Activated CD4-positive, alpha-beta T cell treated with anti-CD3 and anti-CD28 coated beads for 48 hours (primary cell): ENCODE measurements at regions not wholly inside any gene's neighbourhood (a gene's known extent, or its start where the extent isn't known, plus 50 kb on each side); places are given as distances from the start of the nearest gene placed in this dataset.
"Not testable (repeated sequence)": the region's sequence is repeated elsewhere in the genome, so short reads cannot be mapped to it uniquely, and the experiment has no call there.

ENCODE experiments used
- DNase-seq: peaks from one replicate; pipeline ENCODE4 v3.0.0-alpha.2; 2020

DNA sequence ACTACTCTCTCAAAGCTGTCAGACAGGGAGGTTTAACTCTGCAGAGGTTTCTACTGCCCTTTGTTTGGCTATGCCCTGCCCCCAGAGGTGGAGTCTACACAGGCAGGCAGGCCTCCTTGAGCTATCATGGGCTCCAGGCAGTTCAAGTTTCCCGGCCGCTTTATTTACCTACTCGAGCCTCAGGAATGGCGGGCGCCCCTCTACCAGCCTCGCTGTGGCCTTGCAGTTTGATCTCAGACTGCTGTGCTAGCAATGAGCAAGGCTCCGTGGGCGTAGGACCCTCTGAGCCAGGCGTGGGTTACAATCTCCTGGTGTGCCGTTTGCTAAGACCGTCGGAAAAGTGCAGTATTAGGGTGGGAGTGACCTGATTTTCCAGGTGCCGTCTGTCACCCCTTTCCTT lies 124.3 kb downstream of the PTCHD1 start:
- DNase-seq, result not testable (repeated sequence)

DNA sequence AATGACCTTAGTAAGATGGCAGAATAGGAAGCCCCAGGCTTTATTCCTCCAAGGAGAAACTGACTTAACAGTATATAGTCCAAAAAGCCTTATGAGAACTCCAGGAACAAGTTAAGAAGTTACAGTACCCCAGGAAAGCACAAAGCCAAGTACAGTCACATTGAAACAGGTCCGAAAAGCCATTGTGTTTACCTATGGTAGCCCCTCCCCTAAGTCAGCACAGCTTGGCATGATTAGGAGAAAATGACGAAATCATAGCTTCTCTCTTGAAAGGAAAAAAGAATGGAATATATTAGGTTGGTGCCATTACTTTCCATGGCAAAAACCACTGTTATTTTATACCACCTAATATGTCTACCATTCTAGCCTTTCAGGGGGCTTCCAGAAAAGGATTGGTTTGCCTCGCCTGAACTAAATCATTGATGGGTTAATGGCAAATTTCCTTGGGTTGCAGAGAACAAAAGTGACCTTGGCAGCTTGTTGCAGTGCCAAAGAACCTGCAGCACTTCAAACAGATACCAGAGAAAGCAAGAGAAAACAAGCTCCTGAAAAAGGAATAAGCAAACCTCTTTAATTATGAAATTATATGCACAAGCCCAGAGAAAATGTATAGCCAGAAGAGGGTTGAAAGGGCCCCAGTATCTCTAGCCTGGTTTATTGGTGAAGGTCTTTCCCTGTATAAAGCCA lies 130.6 kb downstream of the PTCHD1 start:
- no peak for DNase-seq

DNA sequence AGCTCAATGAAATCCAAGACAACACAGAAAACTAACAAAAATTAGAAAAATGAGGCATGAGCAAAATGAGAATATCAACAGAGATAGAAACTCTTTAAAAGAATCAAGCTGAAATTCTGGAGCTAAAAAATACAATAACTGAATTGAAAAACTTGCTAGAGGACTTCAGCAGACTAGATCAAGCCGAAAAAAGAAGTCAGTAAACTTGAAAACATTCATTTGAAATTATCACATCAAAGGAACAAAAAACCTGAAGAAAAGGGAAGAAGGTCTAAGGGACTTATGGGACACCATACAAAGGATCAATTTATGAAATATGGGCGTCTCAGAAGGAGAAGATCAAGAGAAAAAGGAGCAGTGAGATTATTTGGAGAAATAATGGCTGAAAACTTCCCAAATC lies 131.3 kb downstream of the PTCHD1 start:
- DNase-seq, result no peak

DNA sequence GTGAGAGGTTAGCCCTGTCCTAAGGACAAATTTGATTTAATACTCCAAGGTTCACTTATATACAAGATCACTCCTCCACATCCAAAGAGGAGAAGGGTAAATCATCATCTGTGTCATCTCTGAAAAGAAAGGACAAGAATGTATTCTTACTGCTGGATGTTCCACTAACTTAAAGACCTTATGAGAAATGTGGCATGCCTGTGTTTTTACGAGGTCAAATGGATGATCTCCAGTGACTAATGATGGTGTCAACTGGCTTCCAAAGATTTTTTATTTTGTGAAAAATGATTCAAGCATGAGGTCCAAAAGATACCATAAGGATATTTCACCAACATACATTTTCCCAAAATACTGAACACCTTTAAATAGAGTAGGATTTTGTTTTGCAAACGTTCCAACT lies 143.4 kb downstream of the PTCHD1 start:
- DNase-seq, result no peak

DNA sequence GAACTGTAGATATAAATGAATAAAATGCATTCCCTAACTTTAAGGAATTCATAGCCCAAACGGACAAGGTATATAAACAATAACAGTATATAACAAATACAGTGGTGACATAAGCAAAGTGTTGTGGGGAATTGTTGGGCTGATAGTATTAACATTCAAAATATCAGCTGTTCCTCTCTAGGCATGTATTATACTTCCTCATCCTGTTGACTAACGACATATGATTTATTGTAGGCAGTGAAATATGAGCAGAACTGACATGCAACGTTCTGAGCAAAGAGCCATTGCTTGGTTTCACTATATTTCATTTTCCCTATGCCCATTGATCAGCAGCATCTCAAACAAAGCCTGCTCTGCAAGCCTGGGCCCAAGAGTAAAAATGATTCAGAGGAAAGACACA lies 143.9 kb downstream of the PTCHD1 start:
- no peak for DNase-seq

DNA sequence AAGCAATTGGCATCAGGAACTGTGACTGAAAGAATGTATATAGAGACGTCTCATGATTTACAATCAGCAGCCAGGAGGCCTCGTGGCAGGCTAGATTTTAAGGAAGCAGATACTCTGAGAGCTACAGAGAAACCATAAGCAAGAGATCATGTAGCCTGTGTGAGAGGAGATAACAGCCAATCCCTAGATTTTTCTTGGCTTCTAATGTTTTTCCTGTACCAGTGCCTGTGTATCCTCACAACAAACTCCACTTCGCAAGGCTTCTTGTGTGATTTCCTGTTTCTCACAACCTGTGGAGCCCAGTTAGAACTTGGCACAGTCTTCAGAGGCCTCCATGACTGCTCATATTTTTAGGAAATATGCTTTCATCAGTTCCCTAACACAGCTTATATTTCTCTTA lies 147.9 kb downstream of the PTCHD1 start:
- no peak for DNase-seq

DNA sequence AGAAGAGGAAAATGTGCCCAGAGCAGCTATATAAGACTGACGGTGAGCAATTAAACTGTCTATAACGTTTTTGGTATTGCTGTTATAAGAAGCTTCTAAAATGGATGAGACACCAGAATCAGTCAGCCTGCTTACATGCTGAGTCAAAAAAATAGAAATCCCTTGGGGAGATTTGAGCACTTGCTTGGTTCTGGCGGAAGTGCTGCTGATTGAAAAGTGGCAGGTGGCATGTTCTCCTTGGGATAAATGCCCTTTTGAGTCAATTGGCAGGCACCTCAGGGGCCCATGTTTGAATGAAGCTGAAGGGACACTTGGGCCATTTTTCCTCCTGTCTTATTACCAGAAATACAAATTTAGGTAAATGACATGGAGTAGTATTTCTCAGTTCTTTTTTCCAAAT lies 148.7 kb downstream of the PTCHD1 start:
- no peak for DNase-seq

DNA sequence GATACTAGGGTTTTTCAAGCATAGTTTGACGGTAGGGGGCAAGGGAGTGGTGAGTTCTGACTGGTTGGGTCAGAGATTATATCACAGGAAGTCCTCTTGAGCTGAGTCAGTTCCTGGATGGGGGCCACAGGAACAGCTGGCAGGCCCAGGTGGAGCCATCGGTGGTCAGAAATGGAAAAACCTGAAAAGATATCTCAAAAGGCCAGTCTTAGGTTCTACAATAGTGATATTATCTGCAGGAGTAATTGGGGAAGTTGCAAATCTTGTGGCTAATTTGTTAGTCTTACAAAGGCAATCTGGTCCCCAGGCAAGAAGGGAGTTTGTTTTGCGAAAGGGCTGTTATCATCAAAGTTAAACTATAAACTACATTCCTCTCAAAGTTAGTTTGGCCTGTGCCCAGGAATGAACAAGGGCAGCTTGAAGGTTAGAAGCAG lies 159.3 kb downstream of the PTCHD1 start:
- peak; percentile 2 for DNase-seq

DNA sequence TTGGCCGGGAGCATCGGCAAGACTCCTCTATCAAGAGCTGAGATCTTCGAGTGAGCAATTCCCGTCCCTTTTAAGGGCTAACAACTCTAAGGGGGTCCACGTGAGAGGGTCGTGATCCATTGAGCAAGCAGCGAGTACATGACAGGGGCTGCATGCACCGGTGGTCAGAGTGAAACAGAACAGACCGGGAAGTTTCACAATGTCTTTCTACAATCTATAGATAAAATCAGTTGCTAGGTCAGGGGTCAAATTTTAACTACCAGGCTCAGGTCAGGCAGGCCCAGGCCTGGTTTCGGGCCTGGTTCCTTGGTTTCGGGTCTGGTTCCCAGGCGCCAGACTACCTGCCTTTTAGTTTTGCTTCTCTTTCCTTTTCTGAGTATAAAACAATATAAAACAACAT lies 160.1 kb downstream of the PTCHD1 start:
- DNase-seq, result no peak

DNA sequence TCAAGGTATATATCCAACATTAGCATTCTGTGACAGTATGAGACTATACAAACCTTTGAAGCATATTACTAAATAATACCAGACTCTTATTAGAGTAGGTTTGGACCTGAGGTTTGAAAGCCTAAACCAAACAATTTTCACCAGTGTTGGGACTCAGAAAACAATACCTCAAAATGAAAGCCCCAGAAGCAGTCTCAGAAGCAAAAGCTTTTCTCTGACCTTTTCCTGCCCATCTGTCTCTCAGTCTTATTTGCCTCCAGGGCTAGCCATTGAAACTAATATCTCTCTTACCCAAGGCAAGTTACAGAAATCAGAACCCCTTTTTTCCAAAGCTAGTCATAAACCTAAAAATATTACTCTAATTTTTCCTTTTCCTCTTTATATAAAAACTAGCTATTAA lies 163.3 kb downstream of the PTCHD1 start:
- DNase-seq, result no peak

DNA sequence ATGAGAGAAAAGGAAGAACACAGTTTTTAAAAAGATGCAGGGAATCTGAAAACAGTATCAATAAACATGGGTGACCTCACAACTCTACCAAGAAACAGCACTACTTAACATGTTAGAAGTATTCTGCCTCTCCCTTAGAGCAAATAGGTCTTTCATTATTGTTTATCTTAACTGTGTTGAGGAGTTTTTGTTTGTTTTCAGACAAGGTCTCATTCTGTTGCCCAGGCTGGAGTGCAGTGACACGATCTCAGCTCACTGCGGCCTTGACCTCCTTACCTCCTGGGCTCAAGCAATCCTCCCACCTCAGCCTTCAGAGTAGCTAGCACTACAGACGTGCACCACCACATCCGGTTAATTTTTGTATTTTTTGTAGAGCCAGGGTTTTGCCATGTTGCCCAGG lies 165.3 kb upstream of the PRDX4 start:
- no peak for DNase-seq

DNA sequence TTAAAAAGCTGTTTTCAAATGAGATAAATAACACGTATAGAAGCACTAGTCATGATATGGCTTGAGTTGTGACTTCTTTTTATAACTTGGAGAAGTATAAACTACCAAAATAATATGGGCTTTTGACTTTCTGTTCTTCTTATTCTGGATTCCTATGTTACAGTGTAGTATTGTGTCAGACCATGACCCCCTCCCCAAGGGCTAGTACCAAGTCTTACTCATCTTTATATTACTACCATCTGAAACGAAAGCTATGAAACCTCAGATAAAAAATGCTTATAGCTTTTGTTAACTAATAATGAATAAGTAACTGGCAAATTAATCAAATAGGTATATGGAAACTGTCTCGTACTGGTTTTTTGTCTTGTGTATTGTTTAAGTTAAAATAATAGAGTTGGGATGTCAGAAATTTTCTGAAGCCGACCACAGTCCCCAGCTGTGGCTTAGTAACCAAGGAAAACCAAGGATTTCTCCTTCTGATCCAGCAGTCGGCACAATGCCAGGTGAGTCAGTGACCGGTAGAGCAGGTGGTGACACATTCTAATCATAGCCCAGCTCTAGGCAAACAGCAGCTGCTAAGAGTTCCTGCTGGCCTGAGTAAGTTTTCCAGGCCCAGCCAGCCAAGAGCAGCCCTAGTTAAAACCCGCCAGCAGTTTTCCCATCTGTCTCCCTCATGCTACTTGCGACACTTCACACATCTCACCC lies 163.3 kb upstream of the PRDX4 start:
- DNase-seq, result no peak

DNA sequence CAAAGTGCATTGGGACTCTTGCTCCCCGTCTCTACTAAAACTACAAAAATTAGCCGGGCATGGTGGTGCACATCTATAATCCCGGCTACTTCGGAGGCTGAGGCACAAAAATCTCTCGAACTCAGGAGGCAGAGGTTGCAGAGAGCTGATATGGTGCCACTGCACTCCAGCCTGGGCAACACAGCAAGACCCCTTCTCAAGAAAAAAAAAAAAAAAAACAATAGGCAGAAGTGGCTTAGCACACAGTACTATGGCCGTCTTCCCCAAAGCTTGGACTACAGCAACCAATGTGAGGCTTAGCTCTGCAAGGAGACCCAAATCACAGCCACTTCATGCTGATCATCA lies 162.8 kb upstream of the PRDX4 start:
- DNase-seq, result no peak

DNA sequence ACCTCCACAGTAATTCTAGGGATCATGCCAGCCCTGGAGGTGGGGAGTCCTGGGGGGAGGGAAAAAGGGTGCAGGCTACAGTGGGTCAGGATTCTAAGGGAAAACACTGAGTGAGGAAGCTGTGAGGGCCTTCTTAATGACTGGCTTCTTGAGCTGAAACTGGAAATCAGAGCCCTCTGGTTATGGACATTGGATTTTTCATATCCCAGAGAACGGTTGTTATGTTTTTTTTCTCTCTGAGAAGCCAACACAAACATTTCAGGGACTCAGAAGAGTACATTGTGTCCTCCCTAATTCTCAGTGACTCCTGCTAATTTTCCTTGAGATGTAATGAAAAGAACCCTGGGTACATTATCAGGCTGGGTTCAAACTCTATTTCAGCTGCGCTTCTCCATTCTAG lies 162.4 kb upstream of the PRDX4 start:
- no peak for DNase-seq

DNA sequence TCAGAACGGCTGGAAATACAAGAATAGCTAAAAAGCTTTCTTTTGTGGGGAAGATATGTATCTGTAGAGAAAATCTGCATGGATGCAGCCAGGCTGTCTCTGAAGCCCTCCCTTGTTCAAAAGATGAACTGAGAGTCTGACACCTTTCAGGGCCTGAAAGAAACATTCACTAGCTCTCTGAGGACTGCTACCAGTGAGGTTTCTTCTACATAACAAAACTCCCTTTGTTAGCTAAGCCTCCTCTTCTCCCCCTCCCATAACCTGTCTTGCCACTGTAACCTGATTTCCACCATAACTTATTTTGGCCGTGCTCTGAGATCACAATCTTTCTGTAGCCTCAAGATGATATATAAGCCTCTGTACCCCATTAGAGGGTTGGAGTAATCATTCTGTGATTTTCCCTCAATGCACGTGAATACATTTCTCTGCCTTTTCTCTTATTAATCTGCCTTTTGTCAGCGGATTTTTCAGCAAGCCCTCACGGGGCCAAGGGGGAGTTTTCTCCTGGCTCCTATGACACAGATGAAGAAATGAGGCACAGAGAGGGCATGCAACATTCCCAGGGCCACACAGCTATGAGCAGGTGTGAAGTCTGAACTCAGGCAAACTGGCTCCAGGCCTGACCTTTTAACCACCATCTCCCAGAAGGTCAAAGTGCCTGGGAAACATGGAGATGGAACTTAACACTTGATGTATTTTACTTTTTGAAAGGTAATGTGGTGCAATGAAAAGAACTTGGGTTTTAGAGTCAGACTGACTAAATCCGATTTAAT lies 161.6 kb upstream of the PRDX4 start:
- no peak for DNase-seq

DNA sequence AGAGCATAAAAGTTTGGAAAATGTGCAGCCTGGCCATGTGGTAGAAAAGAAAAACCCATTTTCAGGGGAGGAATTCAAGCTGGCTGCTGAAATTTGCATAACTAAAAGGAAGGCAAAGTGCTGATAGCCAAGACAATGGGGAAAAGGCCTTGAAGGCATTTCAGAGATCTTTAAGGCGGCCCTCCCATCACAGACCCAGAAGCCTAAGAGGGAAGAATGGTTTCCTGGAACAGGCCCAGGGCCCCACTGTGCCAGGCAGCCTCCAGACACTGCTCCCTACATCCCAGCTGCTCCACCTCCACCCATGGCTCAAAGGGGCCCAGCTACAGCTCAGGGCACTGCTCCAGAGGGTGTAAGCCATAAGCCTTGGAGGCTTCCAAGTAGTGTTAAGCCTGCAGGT lies 158.0 kb upstream of the PRDX4 start:
- DNase-seq, result no peak

DNA sequence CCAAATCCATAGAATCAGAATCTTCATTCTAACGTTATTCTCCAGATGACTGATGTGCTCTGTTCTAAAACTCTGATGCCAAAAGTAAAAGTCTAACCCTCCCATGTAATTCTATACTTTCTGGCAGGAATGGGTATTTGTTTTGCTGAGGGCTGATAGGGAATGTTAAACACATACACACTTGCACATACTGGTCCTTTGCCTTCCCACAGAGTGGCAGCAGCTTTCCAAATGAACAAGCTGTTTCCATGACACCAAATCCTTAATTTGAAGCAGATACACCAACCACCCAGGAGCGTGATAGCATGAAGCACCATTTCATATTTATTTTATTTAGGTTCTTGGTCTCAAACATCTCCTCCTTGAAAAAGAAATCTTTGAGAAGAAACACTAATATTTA lies 155.5 kb upstream of the PRDX4 start:
- no peak for DNase-seq

DNA sequence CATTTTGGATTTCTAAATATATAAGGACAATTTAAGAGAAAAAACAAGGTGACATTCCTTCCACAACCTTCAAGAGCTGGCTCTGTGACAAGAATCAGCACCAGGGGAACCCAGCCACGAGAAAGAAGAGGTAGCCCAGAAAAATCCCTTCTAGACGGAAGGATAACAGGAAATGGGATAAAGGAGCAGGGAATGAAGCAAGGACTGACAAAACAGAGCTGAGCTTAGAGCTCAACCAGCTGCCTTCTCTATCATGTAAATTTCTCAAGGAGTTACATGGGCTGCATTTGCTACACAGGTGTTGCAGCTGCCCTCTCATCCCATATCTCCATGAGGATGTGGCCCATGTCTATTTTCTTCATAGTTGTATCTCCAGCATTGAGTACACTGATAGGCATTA lies 154.2 kb upstream of the PRDX4 start:
- no peak for DNase-seq

DNA sequence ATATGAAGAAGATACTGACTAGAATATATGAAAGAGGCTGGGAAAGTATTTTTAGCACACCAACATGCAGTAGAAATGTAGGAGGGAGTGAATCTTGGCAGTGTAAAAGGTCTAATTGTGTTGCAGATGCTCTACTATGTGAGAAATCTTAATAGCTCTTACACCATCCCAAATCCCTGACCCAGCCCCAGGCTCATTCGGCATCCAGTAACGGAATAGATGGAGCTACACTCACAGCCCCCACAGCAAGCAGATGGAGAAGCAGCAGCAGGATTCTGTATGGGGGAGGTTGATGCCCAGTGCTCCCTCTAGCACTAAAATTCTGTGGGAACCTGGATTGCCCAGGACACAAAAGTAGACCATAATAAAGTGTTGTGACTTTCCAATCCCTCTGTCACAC lies 153.2 kb upstream of the PRDX4 start:
- DNase-seq, result no peak

DNA sequence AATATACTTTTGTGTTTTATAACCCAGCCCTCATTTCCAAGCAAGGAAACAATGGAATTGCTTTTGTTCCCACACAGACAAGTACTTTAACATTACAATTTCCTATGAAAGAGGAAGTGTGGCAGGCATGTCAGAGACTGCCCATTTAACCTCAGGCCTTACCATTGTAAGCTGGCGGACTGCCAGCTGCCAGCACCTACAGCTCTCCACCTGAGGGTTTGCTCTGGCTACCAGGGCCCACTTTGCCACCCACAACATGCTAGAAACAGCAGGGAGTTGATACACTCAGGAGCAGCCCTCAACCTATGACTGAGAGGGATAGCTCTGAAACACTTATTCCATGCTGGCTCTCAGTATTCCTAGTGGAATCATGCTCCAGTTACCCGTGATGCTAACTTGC lies 152.3 kb upstream of the PRDX4 start:
- DNase-seq, result no peak

DNA sequence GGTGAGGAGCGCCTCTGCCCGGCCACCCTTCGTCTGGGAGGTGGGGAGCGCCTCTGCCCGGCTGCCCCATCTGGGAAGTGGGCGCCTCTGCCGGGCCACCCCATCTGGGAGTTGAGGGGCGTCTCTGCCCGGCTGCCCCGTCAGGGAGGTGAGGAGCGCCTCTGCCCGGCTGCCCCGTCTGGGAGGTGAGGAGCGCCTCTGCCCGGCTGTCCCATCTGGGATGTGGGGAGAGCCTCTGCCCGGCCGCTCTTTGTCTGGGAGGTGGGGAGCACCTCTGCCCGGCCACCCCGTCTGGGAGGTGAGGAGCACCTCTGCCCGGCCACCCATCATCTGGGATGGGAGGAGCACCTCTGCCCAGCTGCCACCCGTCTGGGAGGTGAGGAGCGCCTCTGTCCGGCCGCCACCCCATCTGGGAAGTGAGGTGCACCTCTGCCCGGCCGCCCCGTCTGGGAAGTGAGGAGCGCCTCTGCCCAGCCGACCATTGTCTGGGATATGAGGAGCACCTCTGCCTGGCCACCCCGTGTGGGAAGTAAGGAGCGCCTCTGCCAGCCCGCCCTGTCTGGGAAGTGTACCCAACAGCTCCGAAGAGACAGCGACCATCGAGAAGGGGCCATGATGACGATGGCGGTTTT lies 144.2 kb upstream of the PRDX4 start:
- not testable (repeated sequence) for DNase-seq

DNA sequence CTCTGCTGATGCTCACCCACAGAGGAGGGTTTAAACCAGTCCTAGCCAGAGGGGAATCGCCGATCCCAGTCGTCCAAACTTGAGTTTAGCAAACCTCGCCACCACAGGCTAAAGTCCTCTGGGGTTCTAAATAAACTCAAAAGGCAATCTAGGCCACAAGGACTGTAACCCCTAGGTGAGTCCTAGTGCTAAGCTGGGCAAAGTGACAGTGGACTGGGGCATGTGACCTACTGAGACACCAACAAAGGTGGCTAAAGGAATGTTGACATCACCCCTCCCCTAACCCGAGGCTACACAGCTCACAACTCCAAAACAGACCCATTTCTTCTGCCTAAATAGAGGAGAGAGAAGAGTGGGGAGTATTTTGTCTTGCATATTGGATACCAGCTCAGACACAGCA lies 142.8 kb upstream of the PRDX4 start:
- DNase-seq, result no peak

DNA sequence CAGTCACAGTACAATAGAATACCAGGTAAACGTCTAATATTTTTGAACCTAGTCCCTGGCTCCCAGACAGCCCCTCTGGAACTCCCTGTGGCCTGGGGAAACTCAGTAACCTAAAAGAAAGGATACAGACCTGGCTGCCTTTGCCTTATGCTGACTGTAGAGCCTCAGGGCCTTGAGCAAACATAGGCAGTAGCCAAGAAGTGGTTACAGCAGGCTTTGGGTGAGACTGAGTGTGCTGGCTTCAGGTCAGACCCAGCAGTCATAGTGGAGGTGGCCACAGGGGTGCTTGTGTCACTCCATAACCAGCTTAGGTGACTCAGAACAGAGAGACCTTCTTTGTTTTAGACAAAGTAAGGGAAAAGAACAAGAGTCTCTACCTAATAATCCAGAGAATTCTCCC lies 141.8 kb upstream of the PRDX4 start:
- DNase-seq, result no peak

DNA sequence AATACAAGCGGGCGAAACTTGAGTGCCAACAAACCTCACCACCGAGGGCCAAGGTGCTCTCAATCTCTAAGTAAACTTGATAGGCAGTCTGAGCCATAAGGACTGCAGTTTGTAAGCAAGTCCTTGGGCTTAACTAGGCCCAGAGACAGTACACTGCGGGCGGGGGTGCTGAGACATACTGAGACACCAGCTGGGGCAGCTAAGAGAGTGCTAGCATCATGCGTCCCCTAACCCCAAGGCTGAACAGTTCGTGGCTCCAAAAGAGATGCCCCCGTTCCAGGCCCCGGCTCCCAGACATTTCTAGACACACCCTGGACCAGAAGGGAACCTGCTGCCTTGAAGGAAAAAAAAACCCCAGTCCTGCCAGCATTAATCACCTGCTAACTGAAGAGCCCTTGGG lies 126.8 kb upstream of the PRDX4 start:
- no peak for DNase-seq
